Liver (tissue), 8 donors: ENCODE measurements at regions not wholly inside any gene's neighbourhood (a gene's known extent, or its start where the extent isn't known, plus 50 kb on each side); places are given as distances from the start of the nearest gene placed in this dataset.

Source experiments
- DNase-seq: peaks from one replicate; pipeline ENCODE4 v3.0.0-alpha.2; 2017; ENCODE audit warnings: low spot score
- H3K27ac ChIP-seq, 2 donors: one replicate each; pipeline ENCODE4 v1.7.0; 2013; ENCODE audit warnings: inconsistent platforms in 2 of 2, low read length in 2 of 2, control low read depth in 1 of 2, low read depth in 1 of 2, mild to moderate bottlenecking in 1 of 2
- H3K27me3 ChIP-seq, 4 donors: one replicate each; pipeline versions ENCODE4 v1.6.1 to v1.7.0; 2013; ENCODE audit warnings: low read length in 3 of 4, inconsistent platforms in 1 of 4, mild to moderate bottlenecking in 1 of 4, moderate library complexity in 1 of 4; ENCODE audit not compliant: control insufficient read depth in 4 of 4, insufficient read depth in 4 of 4
- H3K36me3 ChIP-seq, 4 donors: one replicate each; pipeline versions ENCODE4 v1.6.1 to v1.7.0; 2013; ENCODE audit warnings: low read length in 3 of 4, mild to moderate bottlenecking in 3 of 4, low read depth in 1 of 4, moderate library complexity in 1 of 4; ENCODE audit not compliant: control insufficient read depth in 4 of 4, insufficient read depth in 3 of 4
- H3K4me1 ChIP-seq, 4 donors: one replicate each; pipeline versions ENCODE4 v1.6.1 to v1.7.0; 2013; ENCODE audit warnings: low read length in 3 of 4, mild to moderate bottlenecking in 3 of 4, moderate library complexity in 1 of 4; ENCODE audit not compliant: control insufficient read depth in 4 of 4, insufficient read depth in 4 of 4
- H3K4me3 ChIP-seq, 3 donors: one replicate each; pipeline versions ENCODE4 v1.6.1 to v1.7.0; 2013; ENCODE audit warnings: low read length in 3 of 3, control low read depth in 1 of 3, low read depth in 1 of 3, mild to moderate bottlenecking in 1 of 3
- H3K9ac ChIP-seq, 2 donors: one replicate each; pipeline ENCODE4 v1.7.0; 2013; ENCODE audit warnings: low read length in 2 of 2, mild to moderate bottlenecking in 2 of 2, moderate library complexity in 2 of 2, control low read depth in 1 of 2, low read depth in 1 of 2
- H3K9me3 ChIP-seq, 4 donors: one replicate each; pipeline versions ENCODE4 v1.6.1 to v1.7.0; 2013; ENCODE audit warnings: low read length in 3 of 4; ENCODE audit not compliant: control insufficient read depth in 4 of 4
- CTCF ChIP-seq: fragments of 150-350 bp; IDR thresholded peaks from 2 replicates; pipeline ENCODE4 v1.5.1; 2017; ENCODE audit warnings: improper control_type of control experiment, low read depth, low read length; ENCODE audit not compliant: missing input control
- EGR1 ChIP-seq, 2 donors: IDR thresholded peaks; 2 replicates each; pipeline ENCODE4 v1.6.1; 2016 to 2018; ENCODE audit warnings: antibody characterized with exemption in 2 of 2, low read depth in 2 of 2
- FOXA1 ChIP-seq: IDR thresholded peaks from 2 replicates; pipeline ENCODE4 v1.6.1; 2016; ENCODE audit warnings: antibody characterized with exemption
- FOXA2 ChIP-seq: IDR thresholded peaks from 2 replicates; pipeline ENCODE4 v1.6.1; 2016; ENCODE audit warnings: antibody characterized with exemption
- GABPA ChIP-seq, 2 donors: IDR thresholded peaks in 1 of 2; conservative IDR thresholded peaks in 1 of 2; 2 replicates each; pipeline ENCODE4 v1.6.1; 2016; ENCODE audit warnings: antibody characterized with exemption in 2 of 2, mild to moderate bottlenecking in 1 of 2, moderate library complexity in 1 of 2
- HNF4A ChIP-seq, 2 donors: conservative IDR thresholded peaks; 2 replicates each; pipeline ENCODE4 v1.6.1; 2016; ENCODE audit warnings: antibody characterized with exemption in 2 of 2, mild to moderate bottlenecking in 2 of 2
- HNF4G ChIP-seq: IDR thresholded peaks from 2 replicates; pipeline ENCODE4 v1.6.1; 2016; ENCODE audit warnings: antibody characterized with exemption
- JUND ChIP-seq, 2 donors: IDR thresholded peaks; 2 replicates each; pipeline ENCODE4 v1.6.1; 2016; ENCODE audit warnings: antibody characterized with exemption in 2 of 2
- MAX ChIP-seq: IDR thresholded peaks from 2 replicates; pipeline ENCODE4 v1.6.1; 2016; ENCODE audit warnings: antibody characterized with exemption
- NR2F2 ChIP-seq: IDR thresholded peaks from 2 replicates; pipeline ENCODE4 v1.6.1; 2016; ENCODE audit warnings: antibody characterized with exemption
- RAD21 ChIP-seq, 2 donors: IDR thresholded peaks; 2 replicates each; pipeline ENCODE4 v1.6.1; 2016; ENCODE audit warnings: antibody characterized with exemption in 2 of 2, mild to moderate bottlenecking in 2 of 2
- REST ChIP-seq: IDR thresholded peaks from 2 replicates; pipeline ENCODE4 v1.6.1; 2016; ENCODE audit warnings: antibody characterized with exemption, mild to moderate bottlenecking
- RXRA ChIP-seq, 2 donors: IDR thresholded peaks; 2 replicates each; pipeline ENCODE4 v1.6.1; 2017 to 2018; ENCODE audit warnings: antibody characterized with exemption in 2 of 2, mild to moderate bottlenecking in 1 of 2
- SP1 ChIP-seq: IDR thresholded peaks from 2 replicates; pipeline ENCODE4 v1.6.1; 2018; ENCODE audit warnings: antibody characterized with exemption, mild to moderate bottlenecking
- TAF1 ChIP-seq: conservative IDR thresholded peaks from 2 replicates; pipeline ENCODE4 v1.6.1; 2016; ENCODE audit warnings: antibody characterized with exemption, mild to moderate bottlenecking
- YY1 ChIP-seq: IDR thresholded peaks from 2 replicates; pipeline ENCODE4 v1.6.1; 2016; ENCODE audit warnings: antibody characterized with exemption, mild to moderate bottlenecking
- ZBTB33 ChIP-seq: IDR thresholded peaks from 2 replicates; pipeline ENCODE4 v1.6.1; 2016; ENCODE audit warnings: antibody characterized with exemption
- WGBS: extraction: QIAGEN DNeasy Blood & Tissue Kit; methylation state at CpG from one replicate; pipeline ENCODE4 v1.1.7; 2013; 5-methylcytosine and 5-hydroxymethylcytosine counted together
- donor health status: healthy.
- donor health status: healthy.
- donor health status: healthy.
- donor health status: healthy.
- donor health status: healthy.

GRCh38 chr3:146883288-146883687, 278.1 kb upstream of the PLSCR5 start (continued):
- TF ChIP-seq CTCF (no peak), RXRA (IDR thresholded peaks at IDR 0.05) (no peak), GABPA (IDR thresholded peaks at IDR 0.05 in 1 of 2, conservative IDR thresholded peaks at IDR 0.05 in 1 of 2) (no peak), FOXA1 (no peak), HNF4A (conservative IDR thresholded peaks at IDR 0.05) (no peak), FOXA2 (no peak)

GRCh38 chr3:146881966-146882760, 277.0 kb upstream of the PLSCR5 start:
- no peak for DNase-seq
- Histone ChIP-seq H3K36me3 (no peaks in the 10 kb centered on the region), H3K9me3 (no peaks in the 10 kb centered on the region), H3K27me3 (no peaks in the 10 kb centered on the region), H3K9ac (no peak overlapping the region), H3K27ac (no peak overlapping the region), H3K4me3 (no peak overlapping the region), H3K4me1 (no peaks in the 10 kb centered on the region)
- WGBS: 71% methylated on average over 3 of the region's 3 CpGs
- TF ChIP-seq JUND (IDR thresholded peaks at IDR 0.05): no peak
- TF ChIP-seq TAF1: no peak
- TF ChIP-seq FOXA2: no peak
- no peak for TF ChIP-seq REST
- no peak for TF ChIP-seq RAD21 (IDR thresholded peaks at IDR 0.05)
- TF ChIP-seq HNF4G: no peak
- TF ChIP-seq RXRA (IDR thresholded peaks at IDR 0.05): no peak
- TF ChIP-seq GABPA (IDR thresholded peaks at IDR 0.05 in 1 of 2, conservative IDR thresholded peaks at IDR 0.05 in 1 of 2): no peak

- 71% methylated on average over 6 of the region's 6 CpGs for WGBS
- no peak overlapping the region for H3K4me3 ChIP-seq
- H3K27ac ChIP-seq: no peak overlapping the region
- no peaks in the 10 kb centered on the region for H3K36me3 ChIP-seq
- no peak overlapping the region for H3K9ac ChIP-seq
- DNase-seq: no peak
- H3K9me3 ChIP-seq: peaks cover 0 to 2% (median 0%) of the 10 kb centered on the region in 4 donors
- no peaks in the 10 kb centered on the region for H3K27me3 ChIP-seq
- no peaks in the 10 kb centered on the region for H3K4me1 ChIP-seq
- TF ChIP-seq EGR1 (IDR thresholded peaks at IDR 0.05; ENCODE audit: low read depth in 2 of 2) (no peak), JUND (IDR thresholded peaks at IDR 0.05) (no peak), RXRA (IDR thresholded peaks at IDR 0.05) (no peak), NR2F2 (no peak), RAD21 (IDR thresholded peaks at IDR 0.05) (no peak), FOXA2 (no peak), REST (no peak), HNF4A (conservative IDR thresholded peaks at IDR 0.05) (no peak), GABPA (IDR thresholded peaks at IDR 0.05 in 1 of 2, conservative IDR thresholded peaks at IDR 0.05 in 1 of 2) (no peak), MAX (no peak), FOXA1 (no peak), ZBTB33 (no peak), SP1 (no peak), YY1 (no peak), TAF1 (no peak), HNF4G (no peak)
Observed at GRCh38 chr3:146881356-146881755, 276.2 kb upstream of the PLSCR5 start.
